ENCODE measurements at regions not wholly inside any gene's neighbourhood (a gene's known extent, or its start where the extent isn't known, plus 50 kb on each side); places are given as distances from the start of the nearest gene placed in this dataset.

- intact Hi-C loops (cut with DNase I), result no loop called here
- Histone ChIP-seq H3K4me1 (no peaks in the 10 kb centered on the region), H3K4me3 (no peak overlapping the region), H3K9me3 (no peaks in the 10 kb centered on the region), H3K27ac (no peak overlapping the region), H3K9ac (ENCODE audit: low read depth in 2 of 2, low read length in 2 of 2) (no peak overlapping the region), H3K27me3 (no peaks in the 10 kb centered on the region), H3K36me3 (no peaks in the 10 kb centered on the region)
- no peak for TF ChIP-seq CTCF (IDR thresholded peaks at IDR 0.05)
- no peak for DNase-seq
Observed at GRCh38 chr3:145368748-145369147, 792.2 kb downstream of the PLOD2 start.

GRCh38 chr3:145370870-145371269 lies 790.1 kb downstream of the PLOD2 start:
- DNase-seq, result no peak
- Histone ChIP-seq H3K27me3 (no peaks in the 10 kb centered on the region), H3K9me3 (no peaks in the 10 kb centered on the region), H3K36me3 (no peaks in the 10 kb centered on the region), H3K27ac (no peak overlapping the region), H3K9ac (ENCODE audit: low read depth in 2 of 2, low read length in 2 of 2) (no peak overlapping the region), H3K4me3 (no peak overlapping the region), H3K4me1 (no peaks in the 10 kb centered on the region)
- TF ChIP-seq CTCF (IDR thresholded peaks at IDR 0.05), result no peak
- intact Hi-C loops (cut with DNase I), result no loop called here

- H3K4me1 ChIP-seq, result no peaks in the 10 kb centered on the region
- DNase-seq, result no peak
- no peaks in the 10 kb centered on the region for H3K9me3 ChIP-seq
- H3K4me3 ChIP-seq, result no peak overlapping the region
- no peak overlapping the region for H3K9ac ChIP-seq (ENCODE audit: low read depth in 2 of 2, low read length in 2 of 2)
- intact Hi-C loops (cut with DNase I), result no loop called here
- TF ChIP-seq CTCF (IDR thresholded peaks at IDR 0.05), result no peak
- no peaks in the 10 kb centered on the region for H3K36me3 ChIP-seq
- no peak overlapping the region for H3K27ac ChIP-seq
- H3K27me3 ChIP-seq, result no peaks in the 10 kb centered on the region
Observed at GRCh38 chr3:145377301-145377700, 783.7 kb downstream of the PLOD2 start.

GRCh38 chr3:145383416-145383815 lies 777.6 kb downstream of the PLOD2 start:
- intact Hi-C loops (cut with DNase I), result no loop called here
- H3K4me1 ChIP-seq, result no peaks in the 10 kb centered on the region
- H3K27ac ChIP-seq, result no peak overlapping the region
- no peaks in the 10 kb centered on the region for H3K36me3 ChIP-seq
- H3K27me3 ChIP-seq, result no peaks in the 10 kb centered on the region
- H3K9me3 ChIP-seq, result no peaks in the 10 kb centered on the region
- TF ChIP-seq CTCF (IDR thresholded peaks at IDR 0.05), result no peak
- no peak overlapping the region for H3K4me3 ChIP-seq
- no peak for DNase-seq
- no peak overlapping the region for H3K9ac ChIP-seq (ENCODE audit: low read depth in 2 of 2, low read length in 2 of 2)

- H3K4me1 ChIP-seq, result no peaks in the 10 kb centered on the region
- intact Hi-C loops (cut with DNase I), result no loop called here
- no peaks in the 10 kb centered on the region for H3K36me3 ChIP-seq
- no peaks in the 10 kb centered on the region for H3K27me3 ChIP-seq
- H3K27ac ChIP-seq, result no peak overlapping the region
- DNase-seq, result no peak
- no peak overlapping the region for H3K4me3 ChIP-seq
- H3K9me3 ChIP-seq, result no peaks in the 10 kb centered on the region
- H3K9ac ChIP-seq (ENCODE audit: low read depth in 2 of 2, low read length in 2 of 2), result no peak overlapping the region
- TF ChIP-seq CTCF (IDR thresholded peaks at IDR 0.05), result no peak
Observed at GRCh38 chr3:145384307-145384706, 776.7 kb downstream of the PLOD2 start.

- TF ChIP-seq CTCF (IDR thresholded peaks at IDR 0.05), result no peak
- H3K27ac ChIP-seq, result no peak overlapping the region
Observed at GRCh38 chr3:145387211-145387610, 773.8 kb downstream of the PLOD2 start.

More at GRCh38 chr3:145387211-145387610, 773.8 kb downstream of the PLOD2 start:
- Histone ChIP-seq H3K9me3 (no peaks in the 10 kb centered on the region), H3K4me1 (no peaks in the 10 kb centered on the region), H3K36me3 (no peaks in the 10 kb centered on the region), H3K4me3 (no peak overlapping the region), H3K9ac (ENCODE audit: low read depth in 2 of 2, low read length in 2 of 2) (no peak overlapping the region), H3K27me3 (no peaks in the 10 kb centered on the region)
- DNase-seq, result no peak
- intact Hi-C loops (cut with DNase I), result no loop called here

Data from colonic mucosa (tissue), 4 donors.